Neuron (in vitro differentiated cells): ENCODE measurements at regions not wholly inside any gene's neighbourhood (a gene's known extent, or its start where the extent isn't known, plus 50 kb on each side); places are given as distances from the start of the nearest gene placed in this dataset.

Experiments
- H2AFZ ChIP-seq: one replicate; pipeline ENCODE4 v1.6.1; 2013; ENCODE audit warnings: low read depth, mild to moderate bottlenecking, inconsistent platforms, low read length, moderate library complexity
- H3K27me3 ChIP-seq: one replicate; pipeline ENCODE4 v1.6.1; 2013; ENCODE audit warnings: low read length; ENCODE audit not compliant: insufficient read depth
- H3K36me3 ChIP-seq: one replicate; pipeline ENCODE4 v1.6.1; 2013; ENCODE audit warnings: low read length; ENCODE audit not compliant: insufficient read depth
- H3K4me1 ChIP-seq: one replicate; pipeline ENCODE4 v1.6.1; 2013; ENCODE audit warnings: low read length; ENCODE audit not compliant: insufficient read depth
- H3K4me3 ChIP-seq: 2 replicates; pipeline ENCODE4 v1.5.1; 2013; ENCODE audit warnings: mild to moderate bottlenecking, low read length, moderate library complexity
- H3K9me3 ChIP-seq: one replicate; pipeline ENCODE4 v1.6.1; 2013; ENCODE audit warnings: low read length

- H2AFZ ChIP-seq: no peak overlapping the region
- peaks cover 17% of the 10 kb centered on the region for H3K27me3 ChIP-seq
- no peaks in the 10 kb centered on the region for H3K36me3 ChIP-seq
- H3K4me3 ChIP-seq: no peak overlapping the region
- no peaks in the 10 kb centered on the region for H3K9me3 ChIP-seq
- H3K4me1 ChIP-seq: no peaks in the 10 kb centered on the region
Observed at GRCh38 chr7:25279705-25280104, 51.4 kb upstream of the NPVF start.

- Histone ChIP-seq H2AFZ (no peak overlapping the region), H3K27me3 (peaks cover 17% of the 10 kb centered on the region), H3K36me3 (no peaks in the 10 kb centered on the region), H3K4me3 (no peak overlapping the region), H3K4me1 (no peaks in the 10 kb centered on the region), H3K9me3 (no peaks in the 10 kb centered on the region)
Observed at GRCh38 chr7:25280181-25280580, 51.9 kb upstream of the NPVF start.

- Histone ChIP-seq H3K27me3 (peaks cover 15% of the 10 kb centered on the region), H3K4me3 (no peak overlapping the region), H3K4me1 (peaks cover 3% of the 10 kb centered on the region), H3K36me3 (no peaks in the 10 kb centered on the region), H3K9me3 (no peaks in the 10 kb centered on the region), H2AFZ (no peak overlapping the region)
Observed at GRCh38 chr7:25282194-25282593, 53.9 kb upstream of the NPVF start.

- Histone ChIP-seq H3K9me3 (no peaks in the 10 kb centered on the region), H3K4me1 (peaks cover 3% of the 10 kb centered on the region), H2AFZ (no peak overlapping the region), H3K27me3 (peaks cover 2% of the 10 kb centered on the region), H3K36me3 (no peaks in the 10 kb centered on the region), H3K4me3 (no peak overlapping the region)
Observed at GRCh38 chr7:25286756-25287155, 58.5 kb upstream of the NPVF start.

GRCh38 chr7:25287291-25287690, 59.0 kb upstream of the NPVF start:
- Histone ChIP-seq H3K4me1 (peaks cover 3% of the 10 kb centered on the region), H3K4me3 (no peak overlapping the region)

GRCh38 chr7:25288556-25289307, 60.4 kb upstream of the NPVF start:
- Histone ChIP-seq H3K36me3 (no peaks in the 10 kb centered on the region), H3K27me3 (peaks cover 2% of the 10 kb centered on the region), H2AFZ (no peak overlapping the region), H3K4me1 (peaks cover 3% of the 10 kb centered on the region), H3K9me3 (no peaks in the 10 kb centered on the region), H3K4me3 (no peak overlapping the region)

More at GRCh38 chr7:25287291-25287690, 59.0 kb upstream of the NPVF start:
- H3K27me3 ChIP-seq: peaks cover 2% of the 10 kb centered on the region
- H2AFZ ChIP-seq: no peak overlapping the region
- no peaks in the 10 kb centered on the region for H3K9me3 ChIP-seq
- no peaks in the 10 kb centered on the region for H3K36me3 ChIP-seq

GRCh38 chr7:25289518-25289917, 61.2 kb upstream of the NPVF start:
- Histone ChIP-seq H2AFZ (no peak overlapping the region), H3K9me3 (no peaks in the 10 kb centered on the region), H3K4me3 (no peak overlapping the region), H3K4me1 (peaks cover 3% of the 10 kb centered on the region), H3K36me3 (no peaks in the 10 kb centered on the region), H3K27me3 (peaks cover 2% of the 10 kb centered on the region)

GRCh38 chr7:25294624-25295023, 66.3 kb upstream of the NPVF start:
- no peak overlapping the region for H3K4me3 ChIP-seq
- no peaks in the 10 kb centered on the region for H3K9me3 ChIP-seq
- no peaks in the 10 kb centered on the region for H3K36me3 ChIP-seq
- H3K27me3 ChIP-seq: no peaks in the 10 kb centered on the region
- H3K4me1 ChIP-seq: no peaks in the 10 kb centered on the region
- H2AFZ ChIP-seq: no peak overlapping the region

- no peak overlapping the region for H2AFZ ChIP-seq
- H3K4me3 ChIP-seq: no peak overlapping the region
- no peaks in the 10 kb centered on the region for H3K9me3 ChIP-seq
- no peaks in the 10 kb centered on the region for H3K36me3 ChIP-seq
- no peaks in the 10 kb centered on the region for H3K4me1 ChIP-seq
- no peaks in the 10 kb centered on the region for H3K27me3 ChIP-seq
Observed at GRCh38 chr7:25295387-25295786, 67.1 kb upstream of the NPVF start.

- H3K4me3 ChIP-seq: no peak overlapping the region
- no peaks in the 10 kb centered on the region for H3K36me3 ChIP-seq
- no peaks in the 10 kb centered on the region for H3K4me1 ChIP-seq
- H3K9me3 ChIP-seq: no peaks in the 10 kb centered on the region
- no peak overlapping the region for H2AFZ ChIP-seq
- H3K27me3 ChIP-seq: no peaks in the 10 kb centered on the region
Observed at GRCh38 chr7:25296086-25296485, 67.8 kb upstream of the NPVF start.

- Histone ChIP-seq H3K4me3 (no peak overlapping the region), H3K27me3 (no peaks in the 10 kb centered on the region), H3K36me3 (no peaks in the 10 kb centered on the region), H3K4me1 (no peaks in the 10 kb centered on the region), H3K9me3 (no peaks in the 10 kb centered on the region), H2AFZ (no peak overlapping the region)
Observed at GRCh38 chr7:25297278-25297677, 69.0 kb upstream of the NPVF start.

GRCh38 chr7:25303281-25304181, 75.2 kb upstream of the NPVF start:
- H2AFZ ChIP-seq: no peak overlapping the region
- H3K4me3 ChIP-seq: no peak overlapping the region
- no peaks in the 10 kb centered on the region for H3K27me3 ChIP-seq
- no peaks in the 10 kb centered on the region for H3K36me3 ChIP-seq
- peaks cover 34% of the 10 kb centered on the region for H3K4me1 ChIP-seq
- H3K9me3 ChIP-seq: no peaks in the 10 kb centered on the region

GRCh38 chr7:25304691-25305090, 76.4 kb upstream of the NPVF start:
- Histone ChIP-seq H3K4me3 (no peak overlapping the region), H3K9me3 (no peaks in the 10 kb centered on the region), H3K4me1 (peaks cover 44% of the 10 kb centered on the region), H3K36me3 (no peaks in the 10 kb centered on the region), H2AFZ (no peak overlapping the region), H3K27me3 (no peaks in the 10 kb centered on the region)
